HepG2 (cell line): ENCODE measurements at regions not wholly inside any gene's neighbourhood (a gene's known extent, or its start where the extent isn't known, plus 50 kb on each side); places are given as distances from the start of the nearest gene placed in this dataset.

Experiments
- ATF7-NPFF ChIP-seq: sonication (generic); formaldehyde crosslinking; IDR thresholded peaks from 2 replicates; pipeline ENCODE4 v1.8.1; 2023; ENCODE audit warnings: mild to moderate bottlenecking, low read depth, missing genetic modification reagents, moderate library complexity
- GZF1 ChIP-seq: sonication (generic); formaldehyde crosslinking; IDR thresholded peaks from 2 replicates; pipeline ENCODE4 v1.5.1; 2020; ENCODE audit warnings: mild to moderate bottlenecking, missing genetic modification reagents
- HDAC2 ChIP-seq: sonication (generic); formaldehyde crosslinking; IDR thresholded peaks from 2 replicates; pipeline ENCODE4 v1.4.0; 2020; ENCODE audit warnings: missing genetic modification reagents
- MTF2 ChIP-seq: sonication (generic); formaldehyde crosslinking; IDR thresholded peaks from 2 replicates; pipeline ENCODE4 v1.5.0; 2020; ENCODE audit warnings: missing genetic modification reagents, borderline replicate concordance
- POLR2AphosphoS5 ChIP-seq: IDR thresholded peaks from 2 replicates; pipeline ENCODE4 v1.6.1; 2012; ENCODE audit warnings: low read depth, low read length
- RAD21 ChIP-seq: fragments of 450-650 bp; formaldehyde crosslinking; IDR thresholded peaks from 2 replicates; pipeline ENCODE4 v1.5.0; 2020; ENCODE audit warnings: mild to moderate bottlenecking
- ZNF253 ChIP-seq: sonication (generic); formaldehyde crosslinking; IDR thresholded peaks from 2 replicates; pipeline ENCODE4 v1.8.0; 2022; ENCODE audit warnings: mild to moderate bottlenecking, missing genetic modification reagents, borderline replicate concordance
- ZNF335 ChIP-seq: sonication (generic); formaldehyde crosslinking; IDR thresholded peaks from 2 replicates; pipeline ENCODE4 v1.4.0; 2020; ENCODE audit warnings: missing genetic modification reagents
- ZNF83 ChIP-seq: sonication (generic); formaldehyde crosslinking; IDR thresholded peaks from 2 replicates; pipeline ENCODE4 v1.4.0; 2020; ENCODE audit warnings: missing genetic modification reagents, mild to moderate bottlenecking, borderline replicate concordance
- TF ChIP-seq, protein P1 (sequence below): sonication (generic); formaldehyde crosslinking; IDR thresholded peaks from 2 replicates; pipeline ENCODE4 v1.5.1; 2020; ENCODE audit warnings: missing genetic modification reagents, mild to moderate bottlenecking, borderline replicate concordance
- TF ChIP-seq, protein P2 (sequence below): sonication (generic); formaldehyde crosslinking; IDR thresholded peaks from 2 replicates; pipeline ENCODE4 v1.8.1; 2023; ENCODE audit warnings: missing genetic modification reagents, inconsistent platforms, borderline replicate concordance
- TF ChIP-seq, protein P3 (sequence below): IDR thresholded peaks from 2 replicates; pipeline ENCODE4 v1.6.1; 2012; ENCODE audit warnings: inconsistent platforms
- TF ChIP-seq, protein P4 (sequence below): sonication (generic); formaldehyde crosslinking; conservative IDR thresholded peaks from 2 replicates; pipeline ENCODE4 v1.4.0; 2020; ENCODE audit warnings: missing genetic modification reagents
- TF ChIP-seq, protein P5 (sequence below): sonication (generic); formaldehyde crosslinking; IDR thresholded peaks from 2 replicates; pipeline ENCODE4 v1.4.0; 2020; ENCODE audit warnings: missing genetic modification reagents

DNA sequence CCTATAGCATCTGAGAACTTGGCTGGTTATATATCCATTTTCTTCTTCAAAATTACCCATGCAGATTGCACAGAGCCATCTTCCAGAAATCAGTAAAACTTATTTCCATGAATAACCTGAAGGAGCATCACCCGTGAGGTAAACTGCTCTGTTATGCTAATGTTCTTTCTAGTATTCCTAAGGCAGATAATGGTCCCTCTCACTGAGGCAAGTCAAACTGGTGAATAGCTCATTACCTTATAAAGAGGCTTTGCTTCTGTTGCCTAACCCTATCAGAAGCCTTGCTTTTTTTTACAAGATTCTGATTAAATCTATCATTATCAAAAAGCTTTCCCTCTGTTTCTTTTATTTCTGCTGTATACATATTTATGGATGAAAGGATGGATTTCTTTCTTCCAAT lies 307.6 kb upstream of the FLRT2 start:
- no peak for TF ChIP-seq POLR2AphosphoS5
- no peak for TF ChIP-seq ATF7-NPFF (CRISPR knock-in tag)
- TF ChIP-seq, protein P1, sequence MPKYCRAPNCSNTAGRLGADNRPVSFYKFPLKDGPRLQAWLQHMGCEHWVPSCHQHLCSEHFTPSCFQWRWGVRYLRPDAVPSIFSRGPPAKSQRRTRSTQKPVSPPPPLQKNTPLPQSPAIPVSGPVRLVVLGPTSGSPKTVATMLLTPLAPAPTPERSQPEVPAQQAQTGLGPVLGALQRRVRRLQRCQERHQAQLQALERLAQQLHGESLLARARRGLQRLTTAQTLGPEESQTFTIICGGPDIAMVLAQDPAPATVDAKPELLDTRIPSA (CRISPR knock-in tag), result no peak
- no peak for TF ChIP-seq ZNF253 (CRISPR knock-in tag)
- TF ChIP-seq ZNF335, result no peak
- TF ChIP-seq MTF2 (CRISPR knock-in tag), result no peak
- TF ChIP-seq, protein P2, sequence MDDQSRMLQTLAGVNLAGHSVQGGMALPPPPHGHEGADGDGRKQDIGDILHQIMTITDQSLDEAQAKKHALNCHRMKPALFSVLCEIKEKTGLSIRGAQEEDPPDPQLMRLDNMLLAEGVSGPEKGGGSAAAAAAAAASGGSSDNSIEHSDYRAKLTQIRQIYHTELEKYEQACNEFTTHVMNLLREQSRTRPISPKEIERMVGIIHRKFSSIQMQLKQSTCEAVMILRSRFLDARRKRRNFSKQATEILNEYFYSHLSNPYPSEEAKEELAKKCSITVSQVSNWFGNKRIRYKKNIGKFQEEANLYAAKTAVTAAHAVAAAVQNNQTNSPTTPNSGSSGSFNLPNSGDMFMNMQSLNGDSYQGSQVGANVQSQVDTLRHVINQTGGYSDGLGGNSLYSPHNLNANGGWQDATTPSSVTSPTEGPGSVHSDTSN (CRISPR knock-in tag), result no peak
- TF ChIP-seq, protein P3, sequence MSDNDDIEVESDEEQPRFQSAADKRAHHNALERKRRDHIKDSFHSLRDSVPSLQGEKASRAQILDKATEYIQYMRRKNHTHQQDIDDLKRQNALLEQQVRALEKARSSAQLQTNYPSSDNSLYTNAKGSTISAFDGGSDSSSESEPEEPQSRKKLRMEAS, result no peak
- TF ChIP-seq, protein P4, sequence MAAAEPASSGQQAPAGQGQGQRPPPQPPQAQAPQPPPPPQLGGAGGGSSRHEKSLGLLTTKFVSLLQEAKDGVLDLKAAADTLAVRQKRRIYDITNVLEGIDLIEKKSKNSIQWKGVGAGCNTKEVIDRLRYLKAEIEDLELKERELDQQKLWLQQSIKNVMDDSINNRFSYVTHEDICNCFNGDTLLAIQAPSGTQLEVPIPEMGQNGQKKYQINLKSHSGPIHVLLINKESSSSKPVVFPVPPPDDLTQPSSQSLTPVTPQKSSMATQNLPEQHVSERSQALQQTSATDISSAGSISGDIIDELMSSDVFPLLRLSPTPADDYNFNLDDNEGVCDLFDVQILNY (CRISPR knock-in tag), result no peak
- TF ChIP-seq, protein P5, sequence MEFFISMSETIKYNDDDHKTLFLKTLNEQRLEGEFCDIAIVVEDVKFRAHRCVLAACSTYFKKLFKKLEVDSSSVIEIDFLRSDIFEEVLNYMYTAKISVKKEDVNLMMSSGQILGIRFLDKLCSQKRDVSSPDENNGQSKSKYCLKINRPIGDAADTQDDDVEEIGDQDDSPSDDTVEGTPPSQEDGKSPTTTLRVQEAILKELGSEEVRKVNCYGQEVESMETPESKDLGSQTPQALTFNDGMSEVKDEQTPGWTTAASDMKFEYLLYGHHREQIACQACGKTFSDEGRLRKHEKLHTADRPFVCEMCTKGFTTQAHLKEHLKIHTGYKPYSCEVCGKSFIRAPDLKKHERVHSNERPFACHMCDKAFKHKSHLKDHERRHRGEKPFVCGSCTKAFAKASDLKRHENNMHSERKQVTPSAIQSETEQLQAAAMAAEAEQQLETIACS (CRISPR knock-in tag), result no peak
- TF ChIP-seq GZF1 (CRISPR knock-in tag), result no peak
- no peak for TF ChIP-seq ZNF83 (CRISPR knock-in tag)
- no peak for TF ChIP-seq HDAC2 (CRISPR knock-in tag)
- no peak for TF ChIP-seq RAD21 (CRISPR knock-in tag)
